Body of pancreas (tissue), 4 donors: ENCODE measurements at regions not wholly inside any gene's neighbourhood (a gene's known extent, or its start where the extent isn't known, plus 50 kb on each side); places are given as distances from the start of the nearest gene placed in this dataset.

Source experiments
- POLR2A ChIP-seq, 3 donors: fragments of 450-650 bp; IDR thresholded peaks; one replicate each; pipeline ENCODE4 v1.6.1; 2016; ENCODE audit warnings: antibody characterized with exemption in 3 of 3, mild to moderate bottlenecking in 2 of 3
- TF ChIP-seq, protein P1 (sequence below), 7 experiments: fragments of 450-650 bp in 4 of 7; fragments of 200-600 bp in 3 of 7; sonication (generic) in 3 of 7; IDR thresholded peaks; one replicate each; pipeline ENCODE4 v1.5.1; 2016 to 2019; ENCODE audit warnings: antibody characterized with exemption in 7 of 7

DNA sequence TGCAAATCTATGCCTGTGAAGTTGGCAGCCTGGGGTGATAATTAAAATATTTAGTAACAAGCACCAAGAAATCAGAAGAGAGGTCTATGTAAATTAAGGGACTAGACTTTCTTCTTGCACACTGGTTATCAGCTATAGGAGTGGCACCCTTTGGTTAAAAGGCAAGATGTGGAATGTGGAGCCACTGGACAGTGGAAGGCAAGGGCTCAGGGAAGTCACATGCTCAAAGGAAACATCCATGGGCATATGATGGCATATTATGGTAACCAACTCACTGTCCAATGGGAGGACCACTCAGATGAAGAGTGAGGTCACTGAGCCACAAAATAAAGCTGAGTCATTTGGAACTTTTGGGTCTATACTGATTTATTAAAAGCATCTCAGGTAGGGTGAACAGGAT is 165.6 kb upstream of the PRICKLE2 start:
- TF ChIP-seq, protein P1, sequence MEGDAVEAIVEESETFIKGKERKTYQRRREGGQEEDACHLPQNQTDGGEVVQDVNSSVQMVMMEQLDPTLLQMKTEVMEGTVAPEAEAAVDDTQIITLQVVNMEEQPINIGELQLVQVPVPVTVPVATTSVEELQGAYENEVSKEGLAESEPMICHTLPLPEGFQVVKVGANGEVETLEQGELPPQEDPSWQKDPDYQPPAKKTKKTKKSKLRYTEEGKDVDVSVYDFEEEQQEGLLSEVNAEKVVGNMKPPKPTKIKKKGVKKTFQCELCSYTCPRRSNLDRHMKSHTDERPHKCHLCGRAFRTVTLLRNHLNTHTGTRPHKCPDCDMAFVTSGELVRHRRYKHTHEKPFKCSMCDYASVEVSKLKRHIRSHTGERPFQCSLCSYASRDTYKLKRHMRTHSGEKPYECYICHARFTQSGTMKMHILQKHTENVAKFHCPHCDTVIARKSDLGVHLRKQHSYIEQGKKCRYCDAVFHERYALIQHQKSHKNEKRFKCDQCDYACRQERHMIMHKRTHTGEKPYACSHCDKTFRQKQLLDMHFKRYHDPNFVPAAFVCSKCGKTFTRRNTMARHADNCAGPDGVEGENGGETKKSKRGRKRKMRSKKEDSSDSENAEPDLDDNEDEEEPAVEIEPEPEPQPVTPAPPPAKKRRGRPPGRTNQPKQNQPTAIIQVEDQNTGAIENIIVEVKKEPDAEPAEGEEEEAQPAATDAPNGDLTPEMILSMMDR (IDR thresholded peaks at IDR 0.05): no peak
- no peak for TF ChIP-seq POLR2A (IDR thresholded peaks at IDR 0.05)
